BJ (cell line): ENCODE measurements at regions not wholly inside any gene's neighbourhood (a gene's known extent, or its start where the extent isn't known, plus 50 kb on each side); places are given as distances from the start of the nearest gene placed in this dataset.

ENCODE experiments used
- CTCF ChIA-PET: fragments of 350-600 bp; formaldehyde crosslinking; extraction: SDS; loops from one replicate; lab custom pipeline; 2021; ENCODE audit warnings: antibody characterized with exemption, inconsistent platforms; lab: Yijun Ruan, JAX
- POLR2A ChIA-PET: fragments of 300-600 bp; sonication (Branson Sonifier 250); formaldehyde crosslinking; extraction: SDS; loops from one replicate; lab custom pipeline; 2021; ENCODE audit warnings: antibody characterized with exemption; lab: Charles Lee
- DNase-seq: peaks from one replicate; pipeline ENCODE4 v3.0.0-alpha.2; 2011; ENCODE audit warnings: low read depth
- H3K27me3 ChIP-seq: 2 replicates; pipeline ENCODE4 v1.6.0; 2011; ENCODE audit warnings: low read length; ENCODE audit not compliant: control insufficient read depth, insufficient read depth
- H3K36me3 ChIP-seq: 2 replicates; pipeline ENCODE4 v1.5.1; 2011; ENCODE audit warnings: low read length; ENCODE audit not compliant: control insufficient read depth, insufficient read depth
- H3K4me3 ChIP-seq: 2 replicates; pipeline ENCODE4 v1.5.1; 2011; ENCODE audit warnings: low read depth, mild to moderate bottlenecking, control low read depth, low read length
- TF ChIP-seq, protein P1 (sequence below): IDR thresholded peaks from 2 replicates; pipeline ENCODE4 v1.5.1; 2011; ENCODE audit warnings: low read depth, mild to moderate bottlenecking, control low read depth, inconsistent platforms, low read length, moderate library complexity; ENCODE audit not compliant: insufficient read depth

DNA sequence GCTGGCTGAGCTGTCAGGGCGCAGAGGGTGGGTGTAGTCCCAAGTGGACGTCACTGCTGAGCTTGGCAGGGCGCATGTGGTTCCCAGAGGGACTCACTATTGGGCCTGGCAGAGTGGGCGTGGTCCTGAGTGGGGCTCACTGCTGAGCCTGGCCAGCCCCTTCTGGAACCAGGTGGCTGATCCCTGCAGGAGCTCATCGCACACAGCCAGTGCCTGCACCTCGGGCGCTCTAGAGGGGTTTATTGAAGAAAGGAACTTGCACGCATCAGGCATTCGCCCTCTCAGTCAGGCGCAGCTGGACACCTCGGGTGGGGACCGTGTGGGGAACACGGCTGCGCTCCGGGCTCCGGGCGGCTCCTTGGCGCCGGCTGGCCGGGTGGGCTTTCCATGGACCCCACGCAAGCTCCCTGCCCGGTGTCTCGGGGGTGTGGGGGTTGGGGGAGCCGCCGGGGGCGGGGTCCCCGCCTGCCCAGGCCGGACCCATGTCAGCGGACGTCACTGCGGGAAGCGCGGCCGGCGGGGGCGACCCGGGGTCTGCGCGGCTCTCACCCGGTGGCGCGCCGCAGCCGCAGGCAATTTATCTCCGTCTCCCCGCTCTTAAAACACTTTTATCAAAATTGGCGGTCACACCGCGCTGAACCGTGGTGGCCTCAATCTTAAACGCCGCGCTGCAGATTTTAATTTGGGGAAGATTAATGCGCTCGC lies 65.4 kb upstream of the NKX1-1 start:
- CTCF ChIA-PET = no interaction called here
- TF ChIP-seq, protein P1, sequence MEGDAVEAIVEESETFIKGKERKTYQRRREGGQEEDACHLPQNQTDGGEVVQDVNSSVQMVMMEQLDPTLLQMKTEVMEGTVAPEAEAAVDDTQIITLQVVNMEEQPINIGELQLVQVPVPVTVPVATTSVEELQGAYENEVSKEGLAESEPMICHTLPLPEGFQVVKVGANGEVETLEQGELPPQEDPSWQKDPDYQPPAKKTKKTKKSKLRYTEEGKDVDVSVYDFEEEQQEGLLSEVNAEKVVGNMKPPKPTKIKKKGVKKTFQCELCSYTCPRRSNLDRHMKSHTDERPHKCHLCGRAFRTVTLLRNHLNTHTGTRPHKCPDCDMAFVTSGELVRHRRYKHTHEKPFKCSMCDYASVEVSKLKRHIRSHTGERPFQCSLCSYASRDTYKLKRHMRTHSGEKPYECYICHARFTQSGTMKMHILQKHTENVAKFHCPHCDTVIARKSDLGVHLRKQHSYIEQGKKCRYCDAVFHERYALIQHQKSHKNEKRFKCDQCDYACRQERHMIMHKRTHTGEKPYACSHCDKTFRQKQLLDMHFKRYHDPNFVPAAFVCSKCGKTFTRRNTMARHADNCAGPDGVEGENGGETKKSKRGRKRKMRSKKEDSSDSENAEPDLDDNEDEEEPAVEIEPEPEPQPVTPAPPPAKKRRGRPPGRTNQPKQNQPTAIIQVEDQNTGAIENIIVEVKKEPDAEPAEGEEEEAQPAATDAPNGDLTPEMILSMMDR = no peak

DNA sequence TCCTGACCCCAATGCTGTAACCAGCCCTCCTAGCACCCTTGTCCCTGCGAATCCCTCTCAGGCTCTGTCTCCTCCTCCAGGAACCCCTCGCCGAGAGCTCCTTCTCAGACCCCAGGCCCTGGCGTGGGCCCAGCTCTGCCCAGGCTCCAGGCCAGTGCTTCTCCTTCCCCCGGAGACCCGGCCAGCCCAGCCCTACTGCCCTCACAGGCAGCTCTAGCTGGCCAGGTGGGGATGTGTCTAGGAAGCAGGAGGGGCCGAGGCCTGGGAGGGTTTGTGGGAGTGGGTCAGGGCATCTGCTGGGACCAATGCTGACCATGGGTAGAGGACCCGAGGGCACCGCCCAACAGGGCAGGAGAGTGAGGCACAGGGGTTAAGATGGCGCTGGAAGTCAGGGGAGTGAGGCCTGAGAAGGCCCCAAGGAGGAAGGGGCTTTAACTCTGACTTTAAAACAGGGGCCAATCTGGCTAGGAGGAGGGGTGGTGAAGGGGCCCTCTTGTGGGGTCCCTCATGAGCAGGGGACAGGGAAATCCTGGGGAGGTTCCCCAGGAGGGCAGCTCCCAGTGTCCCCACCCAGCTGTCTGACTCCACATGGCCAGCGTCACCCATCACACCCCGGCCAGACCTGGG lies 64.7 kb upstream of the NKX1-1 start:
- ChIA-PET CTCF (no interaction called here), POLR2A (no interaction called here)
- H3K4me3 ChIP-seq = no peak overlapping the region
- TF ChIP-seq, protein P1 = no peak
- DNase-seq = no peak
- peaks cover 3% of the 10 kb centered on the region; the same call in 1 of the 2 replicates for H3K27me3 ChIP-seq
- H3K36me3 ChIP-seq = no peaks in the 10 kb centered on the region

More for the DNA sequence above, 65.4 kb upstream of the NKX1-1 start:
- Histone ChIP-seq H3K36me3 (no peaks in the 10 kb centered on the region), H3K4me3 (no peak overlapping the region), H3K27me3 (peaks cover 3% of the 10 kb centered on the region; the same call in 1 of the 2 replicates)
- DNase-seq = no peak
- POLR2A ChIA-PET = no interaction called here

DNA sequence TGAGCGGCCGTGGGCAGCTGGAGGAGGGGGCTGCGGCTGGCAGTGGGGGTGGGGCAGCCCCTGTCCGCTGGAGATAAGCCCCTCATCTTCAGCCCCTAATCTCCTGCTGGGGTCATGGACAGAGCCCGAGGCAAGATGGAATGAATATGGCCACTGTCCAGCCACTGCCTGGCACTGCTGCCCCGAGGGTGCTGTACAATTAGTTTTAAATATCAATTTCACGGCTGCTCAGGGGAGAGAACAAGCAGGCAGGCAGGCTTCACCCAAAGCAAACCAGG lies 64.1 kb upstream of the NKX1-1 start:
- no peak for DNase-seq
- TF ChIP-seq, protein P1 = no peak
- CTCF ChIA-PET = no interaction called here
- Histone ChIP-seq H3K27me3 (peaks cover 3% of the 10 kb centered on the region; the same call in 1 of the 2 replicates), H3K4me3 (no peak overlapping the region), H3K36me3 (no peaks in the 10 kb centered on the region)
- POLR2A ChIA-PET = no interaction called here

DNA sequence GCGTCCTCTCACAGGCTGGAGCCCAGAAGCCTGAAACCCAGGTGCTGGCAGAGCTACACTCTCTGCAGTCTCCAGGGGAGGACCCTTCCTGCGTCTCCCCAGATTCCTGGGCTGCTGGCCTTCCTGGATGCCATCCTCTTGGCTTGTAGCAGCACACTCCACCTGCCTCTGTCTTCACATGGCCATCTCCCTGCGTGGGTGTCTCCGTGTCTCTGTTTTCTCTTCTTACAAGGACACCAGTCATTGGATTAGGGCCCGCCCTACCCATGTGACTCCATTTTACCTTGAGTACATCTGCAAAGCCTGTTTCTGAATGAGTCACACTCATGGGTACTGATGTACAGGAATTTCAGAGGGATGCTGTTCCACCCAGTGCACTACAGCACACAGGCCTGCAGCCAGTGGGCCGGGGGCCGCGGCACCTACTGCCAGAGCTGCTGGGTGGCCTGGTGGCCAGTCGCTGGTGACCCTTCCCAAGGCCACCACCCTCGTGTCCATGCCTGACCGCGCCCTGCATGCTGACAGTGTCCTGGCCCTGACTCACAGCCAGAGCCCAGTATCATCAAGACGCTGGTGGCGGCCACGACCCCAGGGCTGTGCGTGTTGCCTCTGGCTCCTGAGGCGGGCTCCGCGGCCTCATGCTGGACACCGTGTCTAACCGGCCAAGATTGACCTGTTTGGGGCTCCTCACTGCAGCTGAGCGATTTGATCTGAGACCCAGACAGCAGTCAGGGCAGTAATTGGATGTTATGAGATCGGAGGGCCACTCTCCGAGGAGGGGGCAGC lies 63.6 kb upstream of the NKX1-1 start:
- CTCF ChIA-PET = no interaction called here

DNA sequence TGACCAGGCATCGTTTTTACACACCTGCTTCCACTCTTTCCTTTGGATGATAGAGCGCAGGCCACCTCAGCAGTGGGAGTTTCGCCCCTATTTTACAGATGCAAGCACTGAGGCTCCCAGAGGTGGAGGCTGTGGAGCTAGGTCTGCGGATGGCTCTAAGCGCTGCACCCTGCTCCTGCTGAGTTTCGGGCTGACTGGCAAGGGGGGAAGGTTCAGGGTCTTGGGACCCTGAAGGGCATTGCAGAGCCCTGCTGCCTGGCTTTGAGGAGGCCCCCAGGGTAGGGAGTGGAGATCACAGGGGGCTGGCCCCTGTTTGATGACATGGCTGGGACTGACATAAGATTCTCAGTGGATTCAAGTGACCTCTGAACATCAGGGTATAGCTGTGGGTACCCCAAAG lies 62.8 kb upstream of the NKX1-1 start:
- ChIA-PET CTCF (no interaction called here), POLR2A (no interaction called here)
- no peak overlapping the region for H3K4me3 ChIP-seq
- H3K36me3 ChIP-seq = no peaks in the 10 kb centered on the region
- no peak for DNase-seq
- TF ChIP-seq, protein P1 = no peak
- H3K27me3 ChIP-seq = peaks cover 3% of the 10 kb centered on the region; the same call in 1 of the 2 replicates

More for the DNA sequence above, 63.6 kb upstream of the NKX1-1 start:
- H3K27me3 ChIP-seq = peaks cover 3% of the 10 kb centered on the region; the same call in 1 of the 2 replicates
- H3K36me3 ChIP-seq = no peaks in the 10 kb centered on the region
- TF ChIP-seq, protein P1 = no peak
- DNase-seq = no peak
- no peak overlapping the region for H3K4me3 ChIP-seq
- POLR2A ChIA-PET = no interaction called here
